OCI-LY3 (cell line): ENCODE measurements at regions not wholly inside any gene's neighbourhood (a gene's known extent, or its start where the extent isn't known, plus 50 kb on each side); places are given as distances from the start of the nearest gene placed in this dataset.

ENCODE experiments used
- H2AFZ ChIP-seq: fragments of 200-600, 300-600 bp; shearing (Covaris generic); 2 replicates; pipeline ENCODE4 v1.6.0; 2014; ENCODE audit warnings: antibody characterized with exemption, low read depth, low read length
- H3K27ac ChIP-seq: fragments of 200-600, 300-600 bp; sonication (generic); 2 replicates; pipeline ENCODE4 v1.5.1; 2014; ENCODE audit warnings: mild to moderate bottlenecking, low read length, moderate library complexity, mixed read lengths
- H3K27me3 ChIP-seq: fragments of 200-600, 300-600 bp; sonication (generic); 2 replicates; pipeline ENCODE4 v1.6.1; 2014; ENCODE audit warnings: low read depth, low read length, mixed read lengths
- H3K36me3 ChIP-seq: fragments of 200-600, 300-600 bp; sonication (generic); replicated peaks from 2 replicates; pipeline ENCODE3; 2014; ENCODE audit warnings: low read depth, low read length, mixed read lengths
- H3K4me1 ChIP-seq: fragments of 300-600, 200-600 bp; sonication (generic); 2 replicates; pipeline ENCODE4 v1.6.1; 2014; ENCODE audit warnings: low read length, mixed read lengths
- H3K4me2 ChIP-seq: fragments of 200-600, 300-600 bp; sonication (generic); 2 replicates; pipeline ENCODE4 v1.6.1; 2014; ENCODE audit warnings: low read length, mixed read lengths
- H3K4me3 ChIP-seq: fragments of 300-600, 200-600 bp; sonication (generic); 2 replicates; pipeline ENCODE4 v1.5.1; 2014; ENCODE audit warnings: antibody characterized with exemption, mild to moderate bottlenecking, low read length, moderate library complexity
- H3K79me2 ChIP-seq: fragments of 300-600, 200-600 bp; shearing (Covaris generic); 2 replicates; pipeline ENCODE4 v1.6.1; 2014; ENCODE audit warnings: mild to moderate bottlenecking, low read length, mixed read lengths
- H3K9ac ChIP-seq: fragments of 300-600, 200-600 bp; shearing (Covaris generic); 2 replicates; pipeline ENCODE4 v1.6.0; 2014; ENCODE audit warnings: mild to moderate bottlenecking, low read length, moderate library complexity
- H3K9me3 ChIP-seq: fragments of 200-600, 300-600 bp; shearing (Covaris generic); 2 replicates; pipeline ENCODE4 v1.6.1; 2014; ENCODE audit warnings: low read length, mixed read lengths; ENCODE audit not compliant: insufficient read depth
- H4K20me1 ChIP-seq: fragments of 200-600, 300-600 bp; sonication (generic); 2 replicates; pipeline ENCODE4 v1.6.1; 2016; ENCODE audit warnings: low read length, mixed read lengths; ENCODE audit not compliant: insufficient read depth
- EZH2phosphoT487 ChIP-seq: fragments of 200-600 bp; shearing (Covaris generic); IDR thresholded peaks from 2 replicates; pipeline ENCODE4 v1.6.1; 2018; ENCODE audit warnings: antibody characterized with exemption, mixed run types, low read depth
- TF ChIP-seq, protein P1 (sequence below): fragments of 200-600, 300-600 bp; sonication (generic); IDR thresholded peaks from 2 replicates; pipeline ENCODE4 v1.5.1; 2014; ENCODE audit warnings: antibody characterized with exemption, low read length, low read depth

DNA sequence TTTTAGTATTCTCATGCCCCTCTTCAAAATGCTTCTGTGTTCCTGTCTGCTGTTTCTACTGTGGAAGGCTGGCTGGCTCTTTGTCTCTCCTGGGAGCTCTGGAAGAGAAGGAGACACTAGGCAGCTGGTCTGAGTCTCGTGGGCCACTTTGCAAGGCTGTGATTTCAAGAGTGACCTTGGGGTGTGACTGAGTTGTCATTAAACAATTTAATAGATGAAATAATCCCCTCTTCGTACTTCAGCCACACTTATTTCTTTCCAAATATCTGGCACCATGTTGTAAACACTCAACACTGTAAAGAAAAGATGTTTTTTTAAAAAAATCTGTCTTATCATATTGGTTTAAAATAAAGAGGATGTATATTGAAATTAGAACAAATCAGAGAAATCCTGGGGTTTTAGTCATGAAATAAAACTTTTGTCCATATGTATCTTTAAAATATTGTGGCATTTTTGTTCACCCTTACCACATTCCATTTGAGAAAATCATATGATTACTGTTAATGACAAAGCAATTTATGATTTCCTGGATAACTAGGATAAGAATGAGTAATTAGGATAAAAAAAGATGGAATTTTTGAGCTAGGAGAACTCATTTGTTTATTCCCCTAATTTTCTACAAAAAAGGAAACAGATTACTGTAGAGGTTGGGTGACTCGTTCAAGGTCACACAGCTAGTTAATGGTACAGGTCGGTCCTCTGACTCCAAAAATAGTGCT is 200.8 kb downstream of the MAT2B start:
- no peaks in the 10 kb centered on the region for H3K4me1 ChIP-seq
- H3K4me2 ChIP-seq: no peak overlapping the region
- no peaks in the 10 kb centered on the region for H4K20me1 ChIP-seq
- H2AFZ ChIP-seq: no peak overlapping the region
- TF ChIP-seq, protein P1, sequence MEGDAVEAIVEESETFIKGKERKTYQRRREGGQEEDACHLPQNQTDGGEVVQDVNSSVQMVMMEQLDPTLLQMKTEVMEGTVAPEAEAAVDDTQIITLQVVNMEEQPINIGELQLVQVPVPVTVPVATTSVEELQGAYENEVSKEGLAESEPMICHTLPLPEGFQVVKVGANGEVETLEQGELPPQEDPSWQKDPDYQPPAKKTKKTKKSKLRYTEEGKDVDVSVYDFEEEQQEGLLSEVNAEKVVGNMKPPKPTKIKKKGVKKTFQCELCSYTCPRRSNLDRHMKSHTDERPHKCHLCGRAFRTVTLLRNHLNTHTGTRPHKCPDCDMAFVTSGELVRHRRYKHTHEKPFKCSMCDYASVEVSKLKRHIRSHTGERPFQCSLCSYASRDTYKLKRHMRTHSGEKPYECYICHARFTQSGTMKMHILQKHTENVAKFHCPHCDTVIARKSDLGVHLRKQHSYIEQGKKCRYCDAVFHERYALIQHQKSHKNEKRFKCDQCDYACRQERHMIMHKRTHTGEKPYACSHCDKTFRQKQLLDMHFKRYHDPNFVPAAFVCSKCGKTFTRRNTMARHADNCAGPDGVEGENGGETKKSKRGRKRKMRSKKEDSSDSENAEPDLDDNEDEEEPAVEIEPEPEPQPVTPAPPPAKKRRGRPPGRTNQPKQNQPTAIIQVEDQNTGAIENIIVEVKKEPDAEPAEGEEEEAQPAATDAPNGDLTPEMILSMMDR: no peak
- TF ChIP-seq EZH2phosphoT487: no peak
- no peaks in the 10 kb centered on the region for H3K27me3 ChIP-seq
- H3K79me2 ChIP-seq: no peaks in the 10 kb centered on the region
- H3K9ac ChIP-seq: no peak overlapping the region
- no peaks in the 10 kb centered on the region for H3K36me3 ChIP-seq
- no peak overlapping the region for H3K4me3 ChIP-seq
- H3K27ac ChIP-seq: no peak overlapping the region
- H3K9me3 ChIP-seq: no peaks in the 10 kb centered on the region

DNA sequence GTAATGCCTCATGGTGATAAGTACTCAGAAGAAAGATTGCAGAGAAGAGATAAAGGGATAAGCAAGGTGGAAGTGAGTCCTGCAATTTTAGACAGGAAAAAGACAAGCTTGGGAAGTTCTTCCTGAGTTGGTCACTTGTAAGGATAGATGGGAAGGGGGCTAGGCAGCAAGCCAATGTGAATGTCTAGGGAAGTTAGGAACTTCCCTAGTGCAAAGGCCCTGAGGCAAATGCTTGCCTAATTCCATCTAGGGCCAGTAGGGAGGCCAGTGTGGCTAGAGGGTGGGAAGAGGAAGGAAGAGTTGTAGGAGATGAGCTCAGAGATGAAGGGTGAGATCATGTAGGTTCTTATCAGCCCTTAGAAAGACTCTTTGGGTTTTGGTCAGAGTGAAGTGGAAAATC is 206.6 kb downstream of the MAT2B start:
- TF ChIP-seq, protein P1: no peak
- TF ChIP-seq EZH2phosphoT487: no peak
- no peaks in the 10 kb centered on the region for H3K79me2 ChIP-seq
- H3K9me3 ChIP-seq: no peaks in the 10 kb centered on the region
- no peak overlapping the region for H3K4me2 ChIP-seq
- no peak overlapping the region for H3K27ac ChIP-seq
- no peak overlapping the region for H3K4me3 ChIP-seq
- no peak overlapping the region for H2AFZ ChIP-seq
- no peaks in the 10 kb centered on the region for H3K27me3 ChIP-seq
- H3K4me1 ChIP-seq: no peaks in the 10 kb centered on the region
- H3K36me3 ChIP-seq: no peaks in the 10 kb centered on the region
- no peak overlapping the region for H3K9ac ChIP-seq
- H4K20me1 ChIP-seq: no peaks in the 10 kb centered on the region

DNA sequence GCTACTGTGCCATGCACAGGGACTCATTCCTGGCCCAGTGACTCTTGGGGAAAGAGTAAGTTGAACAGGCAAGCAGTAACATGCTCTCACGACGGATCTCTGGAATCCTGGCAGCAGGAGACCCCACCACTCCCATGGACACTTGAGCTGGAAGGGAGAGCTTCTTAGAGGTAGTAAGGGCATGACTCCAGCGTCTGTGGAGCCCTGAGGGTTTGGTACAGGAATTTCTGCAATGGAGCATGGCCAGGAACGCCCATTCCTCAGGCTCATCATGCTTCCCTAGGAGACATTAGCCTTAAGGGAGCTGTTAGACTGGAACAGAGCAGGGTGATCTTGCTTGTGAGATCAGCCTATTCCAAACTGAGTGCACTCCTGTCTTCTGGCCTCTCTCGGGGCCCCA is 212.9 kb downstream of the MAT2B start:
- no peaks in the 10 kb centered on the region for H4K20me1 ChIP-seq
- H3K79me2 ChIP-seq: no peaks in the 10 kb centered on the region
- H3K9me3 ChIP-seq: no peaks in the 10 kb centered on the region
- H3K9ac ChIP-seq: no peak overlapping the region
- no peak overlapping the region for H3K27ac ChIP-seq
- H3K4me1 ChIP-seq: no peaks in the 10 kb centered on the region
- H3K36me3 ChIP-seq: no peaks in the 10 kb centered on the region
- TF ChIP-seq, protein P1: no peak
- TF ChIP-seq EZH2phosphoT487: no peak
- H3K4me2 ChIP-seq: no peak overlapping the region
- H2AFZ ChIP-seq: no peak overlapping the region
- H3K27me3 ChIP-seq: no peaks in the 10 kb centered on the region
- no peak overlapping the region for H3K4me3 ChIP-seq

DNA sequence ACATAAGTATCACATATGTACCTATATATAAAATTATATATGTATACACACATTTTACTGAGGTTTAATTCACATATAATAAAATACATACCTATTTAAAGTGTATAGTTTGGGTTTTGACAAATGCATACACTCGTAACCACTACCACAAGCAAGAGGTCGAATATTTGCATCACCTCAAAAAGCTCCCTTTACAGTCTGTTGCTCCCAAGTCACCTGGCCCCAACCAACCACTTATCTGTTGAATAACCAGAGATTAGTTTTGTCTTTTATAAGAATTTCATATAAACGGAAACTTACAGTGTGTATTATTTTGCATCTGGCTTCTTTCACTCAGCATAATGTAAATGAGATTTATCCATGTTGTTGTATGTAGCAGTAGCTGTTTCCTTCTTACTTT is 218.9 kb downstream of the MAT2B start:
- Histone ChIP-seq H3K4me3 (no peak overlapping the region), H3K9me3 (no peaks in the 10 kb centered on the region), H3K4me1 (peaks cover 6% of the 10 kb centered on the region; the same call in 1 of the 2 replicates), H3K9ac (no peak overlapping the region), H3K27me3 (no peaks in the 10 kb centered on the region), H3K79me2 (no peaks in the 10 kb centered on the region), H3K4me2 (no peak overlapping the region), H3K27ac (no peak overlapping the region), H4K20me1 (no peaks in the 10 kb centered on the region), H3K36me3 (no peaks in the 10 kb centered on the region), H2AFZ (no peak overlapping the region)
- TF ChIP-seq EZH2phosphoT487: no peak
- TF ChIP-seq, protein P1: no peak
